H9 (cell line): ENCODE measurements at regions not wholly inside any gene's neighbourhood (a gene's known extent, or its start where the extent isn't known, plus 50 kb on each side); places are given as distances from the start of the nearest gene placed in this dataset.

ENCODE experiments used
- DNase-seq: peaks from one replicate; pipeline ENCODE4 v3.0.0-alpha.2; 2017
- H2AFZ ChIP-seq: one replicate; pipeline ENCODE4 v1.6.1; 2013; ENCODE audit warnings: mild to moderate bottlenecking, low read length, control low read depth, moderate library complexity
- H2AK5ac ChIP-seq: 2 replicates; pipeline ENCODE4 v1.6.1; 2013; ENCODE audit warnings: low read length, control low read depth, mixed read lengths; ENCODE audit not compliant: insufficient read length
- H2BK120ac ChIP-seq: one replicate; pipeline ENCODE4 v1.6.1; 2013; ENCODE audit warnings: low read depth, mild to moderate bottlenecking, low read length, control low read depth, inconsistent platforms; ENCODE audit not compliant: poor library complexity, severe bottlenecking
- H2BK12ac ChIP-seq: 2 replicates; pipeline ENCODE4 v1.6.1; 2013; ENCODE audit warnings: low read length, control low read depth, mixed read lengths, low read depth; ENCODE audit not compliant: insufficient read length
- H2BK15ac ChIP-seq: 2 replicates; pipeline ENCODE4 v1.6.1; 2013; ENCODE audit warnings: low read depth, low read length, control low read depth
- H2BK20ac ChIP-seq: one replicate; pipeline ENCODE4 v1.6.1; 2013; ENCODE audit warnings: low read depth, mild to moderate bottlenecking, low read length, control low read depth, inconsistent platforms; ENCODE audit not compliant: poor library complexity, severe bottlenecking
- H2BK5ac ChIP-seq: 2 replicates; pipeline ENCODE4 v1.6.1; 2013; ENCODE audit warnings: low read length, control low read depth, mixed read lengths; ENCODE audit not compliant: insufficient read length
- H3K14ac ChIP-seq: 2 replicates; pipeline ENCODE4 v1.6.1; 2013; ENCODE audit warnings: low read length, control low read depth; ENCODE audit not compliant: insufficient read depth
- H3K18ac ChIP-seq: 2 replicates; pipeline ENCODE4 v1.6.1; 2013; ENCODE audit warnings: low read depth, mild to moderate bottlenecking, mixed read lengths, low read length, control low read depth; ENCODE audit not compliant: insufficient read length
- H3K23ac ChIP-seq: 2 replicates; pipeline ENCODE4 v1.6.1; 2013; ENCODE audit warnings: low read length, control low read depth, mixed read lengths, low read depth; ENCODE audit not compliant: insufficient read length
- H3K23me2 ChIP-seq: 2 replicates; pipeline ENCODE4 v1.6.1; 2013; ENCODE audit warnings: low read depth, mild to moderate bottlenecking, mixed read lengths, low read length, control low read depth; ENCODE audit not compliant: insufficient read length, poor library complexity, severe bottlenecking
- H3K27ac ChIP-seq: 2 replicates; pipeline ENCODE4 v1.5.1; 2013; ENCODE audit warnings: low read length, control low read depth, mixed read lengths, low read depth; ENCODE audit not compliant: insufficient read length
- H3K27me3 ChIP-seq: 2 replicates; pipeline ENCODE4 v1.6.1; 2013; ENCODE audit warnings: low read length, control low read depth, inconsistent platforms; ENCODE audit not compliant: insufficient read depth
- H3K4ac ChIP-seq: 2 replicates; pipeline ENCODE4 v1.6.1; 2013; ENCODE audit warnings: low read depth, mild to moderate bottlenecking, control low read depth, inconsistent platforms, low read length, moderate library complexity
- H3K4me1 ChIP-seq: 2 replicates; pipeline ENCODE4 v1.6.1; 2013; ENCODE audit warnings: low read length, control low read depth, inconsistent platforms; ENCODE audit not compliant: insufficient read depth
- H3K4me2 ChIP-seq: 2 replicates; pipeline ENCODE4 v1.6.1; 2013; ENCODE audit warnings: low read length, control low read depth, mixed read lengths; ENCODE audit not compliant: insufficient read length, insufficient read depth
- H3K56ac ChIP-seq: 2 replicates; pipeline ENCODE4 v1.6.1; 2013; ENCODE audit warnings: low read depth, mild to moderate bottlenecking, mixed read lengths, low read length, control low read depth; ENCODE audit not compliant: insufficient read length
- H3K79me1 ChIP-seq: 2 replicates; pipeline ENCODE4 v1.6.1; 2013; ENCODE audit warnings: low read depth, mild to moderate bottlenecking, moderate library complexity, low read length, control low read depth, inconsistent platforms; ENCODE audit not compliant: insufficient read depth, poor library complexity, severe bottlenecking
- H3K79me2 ChIP-seq: 2 replicates; pipeline ENCODE4 v1.6.1; 2013; ENCODE audit warnings: low read length, control low read depth, inconsistent platforms; ENCODE audit not compliant: insufficient read depth
- H3K9ac ChIP-seq: 2 replicates; pipeline ENCODE4 v1.6.1; 2013; ENCODE audit warnings: low read length, control low read depth, mixed read lengths; ENCODE audit not compliant: insufficient read length; ENCODE audit errors: extremely low read depth
- H3K9me3 ChIP-seq: one replicate; pipeline ENCODE4 v1.6.1; 2013; ENCODE audit warnings: low read depth, low read length, inconsistent platforms; ENCODE audit not compliant: control insufficient read depth
- H3T11ph ChIP-seq: one replicate; pipeline ENCODE4 v1.6.1; 2013; ENCODE audit warnings: mild to moderate bottlenecking, low read length, control low read depth, inconsistent platforms
- H4K20me1 ChIP-seq: one replicate; pipeline ENCODE4 v1.6.1; 2013; ENCODE audit not compliant: control insufficient read depth, insufficient read length, insufficient read depth
- H4K5ac ChIP-seq: 2 replicates; pipeline ENCODE4 v1.6.1; 2013; ENCODE audit warnings: low read depth, mild to moderate bottlenecking, mixed read lengths, low read length, control low read depth; ENCODE audit not compliant: insufficient read length
- H4K8ac ChIP-seq: replicated peaks from 2 replicates; pipeline ENCODE4 v1.6.1; 2013; ENCODE audit warnings: low read length, control low read depth, mixed read lengths, low read depth; ENCODE audit not compliant: insufficient read length
- H4K91ac ChIP-seq: 2 replicates; pipeline ENCODE4 v1.6.1; 2013; ENCODE audit warnings: low read depth, mild to moderate bottlenecking, moderate library complexity, mixed read lengths, low read length, control low read depth; ENCODE audit not compliant: insufficient read length
- H3K27ac Mint-ChIP-seq, 3 experiments: 2 replicates in 2 of 3; 3 replicates in 1 of 3; pipeline ENCODE4 v1.8.0; 2020 to 2021; ENCODE audit warnings: mixed read lengths in 3 of 3, mild to moderate bottlenecking in 1 of 3, moderate library complexity in 1 of 3
- H3K27me3 Mint-ChIP-seq: 2 replicates; pipeline ENCODE4 v1.8.0; 2021; ENCODE audit warnings: low read depth, mild to moderate bottlenecking, moderate library complexity, mixed read lengths
- H3K36me3 Mint-ChIP-seq, 3 experiments: 2 replicates in 2 of 3; 3 replicates in 1 of 3; pipeline ENCODE4 v1.8.0; 2020 to 2021; ENCODE audit warnings: low read depth in 3 of 3, mixed read lengths in 3 of 3; ENCODE audit not compliant: insufficient read depth in 1 of 3
- H3K4me1 Mint-ChIP-seq, 2 experiments: 2 replicates each; pipeline ENCODE4 v1.8.0; 2020; ENCODE audit warnings: mixed read lengths in 2 of 2
- H3K4me3 Mint-ChIP-seq, 2 experiments: 2 replicates in 1 of 2; 3 replicates in 1 of 2; pipeline ENCODE4 v1.8.0; 2020 to 2021; ENCODE audit warnings: mild to moderate bottlenecking in 2 of 2, mixed read lengths in 2 of 2, moderate library complexity in 1 of 2
- H3K9me3 Mint-ChIP-seq, 2 experiments: 2 replicates in 1 of 2; 3 replicates in 1 of 2; pipeline ENCODE4 v1.8.0; 2020; ENCODE audit warnings: mild to moderate bottlenecking in 2 of 2, mixed read lengths in 2 of 2, moderate library complexity in 1 of 2
- CTCF ChIP-seq: fragments of 200-600 bp; sonication (generic); conservative IDR thresholded peaks from 3 replicates; pipeline ENCODE4 v1.8.0; 2021; ENCODE audit warnings: antibody characterized with exemption, mild to moderate bottlenecking
- WGBS: extraction: QIAGEN DNeasy Blood & Tissue Kit; methylation state at CpG from one replicate; pipeline ENCODE4 v1.1.7; 2013; ENCODE audit warnings: missing lambda C conversion rate, low lambda C conversion rate, mixed read lengths; ENCODE audit not compliant: insufficient read length; ENCODE audit errors: extremely low coverage; 5-methylcytosine and 5-hydroxymethylcytosine counted together

- no peak overlapping the region for H4K91ac ChIP-seq
- WGBS: no CpG with 5 or more reads among the region's 2 CpGs
Observed at GRCh38 chr1:189659731-189660130, 817.9 kb downstream of the BRINP3 start.

More at GRCh38 chr1:189659731-189660130, 817.9 kb downstream of the BRINP3 start:
- no peak overlapping the region for H2BK20ac ChIP-seq
- no peak overlapping the region for H2BK120ac ChIP-seq
- H4K8ac ChIP-seq: no peak overlapping the region
- TF ChIP-seq CTCF: no peak
- H3K9ac ChIP-seq: no peak overlapping the region
- no peaks in the 10 kb centered on the region for H3K27me3 ChIP-seq
- H3K4me1 ChIP-seq: no peaks in the 10 kb centered on the region
- H3K9me3 ChIP-seq: no peaks in the 10 kb centered on the region
- no peaks in the 10 kb centered on the region; the same call in 1 of the 2 replicates for H3K27me3 Mint-ChIP-seq
- no peak overlapping the region for H3K4me2 ChIP-seq
- H2AFZ ChIP-seq: no peak overlapping the region
- no peaks in the 10 kb centered on the region for H3K36me3 Mint-ChIP-seq
- H4K20me1 ChIP-seq: no peaks in the 10 kb centered on the region
- H3K23me2 ChIP-seq: no peaks in the 10 kb centered on the region
- H2BK15ac ChIP-seq: no peak overlapping the region
- DNase-seq: no peak
- H3K27ac ChIP-seq: no peak overlapping the region
- no peak overlapping the region for H2AK5ac ChIP-seq
- H3K27ac Mint-ChIP-seq: no peak overlapping the region
- no peak overlapping the region for H3K56ac ChIP-seq
- H2BK12ac ChIP-seq: no peak overlapping the region
- no peak overlapping the region for H3K4me3 Mint-ChIP-seq
- H3K14ac ChIP-seq: no peak overlapping the region
- no peaks in the 10 kb centered on the region for H3K4me1 Mint-ChIP-seq
- H4K5ac ChIP-seq: no peak overlapping the region
- H3K18ac ChIP-seq: no peak overlapping the region
- no peak overlapping the region for H3T11ph ChIP-seq
- no peak overlapping the region for H2BK5ac ChIP-seq
- no peaks in the 10 kb centered on the region for H3K9me3 Mint-ChIP-seq
- H3K23ac ChIP-seq: no peak overlapping the region
- H3K79me1 ChIP-seq: no peaks in the 10 kb centered on the region
- no peaks in the 10 kb centered on the region for H3K79me2 ChIP-seq
- no peak overlapping the region for H3K4ac ChIP-seq
